DND-41 (cell line): ENCODE measurements at regions not wholly inside any gene's neighbourhood (a gene's known extent, or its start where the extent isn't known, plus 50 kb on each side); places are given as distances from the start of the nearest gene placed in this dataset.

Experiments used
- ATAC-seq: fragments of 200-7000 bp; cut with Tn5 transposase; 3 replicates; pipeline ENCODE4 v1.9.1; 2021; ENCODE audit warnings: low read depth; ENCODE audit not compliant: insufficient read depth
- DNase-seq: peaks from one replicate; pipeline ENCODE4 v3.0.0-alpha.2; 2020
- H2AFZ ChIP-seq: 2 replicates; pipeline ENCODE4 v1.6.0; 2012; ENCODE audit warnings: low read depth, low read length
- H3K27ac ChIP-seq: 2 replicates; pipeline ENCODE4 v1.5.1; 2012; ENCODE audit warnings: low read length, inconsistent platforms
- H3K27me3 ChIP-seq: fragments of 200-600 bp; sonication (generic); 2 replicates; pipeline ENCODE4 v1.6.0; 2012; ENCODE audit warnings: low read length, mild to moderate bottlenecking, inconsistent platforms; ENCODE audit not compliant: insufficient read depth, poor library complexity
- H3K36me3 ChIP-seq: 2 replicates; pipeline ENCODE4 v1.5.1; 2012; ENCODE audit warnings: low read length, inconsistent platforms; ENCODE audit not compliant: insufficient read depth
- H3K4me1 ChIP-seq: 2 replicates; pipeline ENCODE4 v1.5.1; 2012; ENCODE audit warnings: mild to moderate bottlenecking, low read length; ENCODE audit not compliant: insufficient read depth
- H3K4me2 ChIP-seq: 2 replicates; pipeline ENCODE4 v1.6.0; 2012; ENCODE audit warnings: mild to moderate bottlenecking, moderate library complexity, low read length, inconsistent platforms; ENCODE audit not compliant: insufficient read depth
- H3K4me3 ChIP-seq, 2 experiments: fragments of 200-600 bp in 1 of 2; shearing (Covaris generic) in 1 of 2; 2 replicates each; pipeline ENCODE4 v1.5.1; 2012 to 2016; ENCODE audit warnings: inconsistent platforms in 2 of 2, low read length in 2 of 2, mild to moderate bottlenecking in 2 of 2, low read depth in 1 of 2, moderate library complexity in 1 of 2
- H3K79me2 ChIP-seq: 2 replicates; pipeline ENCODE4 v1.6.0; 2012; ENCODE audit warnings: low read length, inconsistent platforms; ENCODE audit not compliant: insufficient read depth
- H3K9ac ChIP-seq: 2 replicates; pipeline ENCODE4 v1.6.0; 2012; ENCODE audit warnings: low read depth, mild to moderate bottlenecking, inconsistent platforms, low read length, moderate library complexity
- H3K9me3 ChIP-seq: 2 replicates; pipeline ENCODE4 v1.5.1; 2012; ENCODE audit warnings: low read length, moderate library complexity, mild to moderate bottlenecking, inconsistent platforms; ENCODE audit not compliant: insufficient read depth, severe bottlenecking
- H4K20me1 ChIP-seq: 2 replicates; pipeline ENCODE4 v1.6.0; 2012; ENCODE audit warnings: low read length; ENCODE audit not compliant: insufficient read depth
- EZH2 ChIP-seq: IDR thresholded peaks from 3 replicates; pipeline ENCODE4 v1.6.1; 2012; ENCODE audit warnings: borderline replicate concordance, low read depth, mild to moderate bottlenecking, moderate library complexity, low read length, inconsistent platforms; ENCODE audit not compliant: severe bottlenecking
- TF ChIP-seq, protein P1 (sequence below): IDR thresholded peaks from 2 replicates; pipeline ENCODE4 v1.5.1; 2012; ENCODE audit warnings: borderline replicate concordance, low read length, moderate library complexity, mild to moderate bottlenecking; ENCODE audit not compliant: poor library complexity, severe bottlenecking; ENCODE audit errors: extremely low read depth

GRCh38 chr17:14454746-14455145 is 153.9 kb downstream of the HS3ST3B1 start:
- DNase-seq (no peak), ATAC-seq (no peak)
- Histone ChIP-seq H3K4me3 (no peak overlapping the region), H2AFZ (no peak overlapping the region), H3K4me1 (peaks cover 47% of the 10 kb centered on the region), H3K4me2 (no peak overlapping the region), H3K36me3 (no peaks in the 10 kb centered on the region), H3K79me2 (no peaks in the 10 kb centered on the region), H3K9me3 (no peaks in the 10 kb centered on the region), H3K27me3 (no peaks in the 10 kb centered on the region), H4K20me1 (no peaks in the 10 kb centered on the region), H3K27ac (no peak overlapping the region), H3K9ac (no peak overlapping the region)
- no peak for TF ChIP-seq EZH2
- TF ChIP-seq, protein P1, sequence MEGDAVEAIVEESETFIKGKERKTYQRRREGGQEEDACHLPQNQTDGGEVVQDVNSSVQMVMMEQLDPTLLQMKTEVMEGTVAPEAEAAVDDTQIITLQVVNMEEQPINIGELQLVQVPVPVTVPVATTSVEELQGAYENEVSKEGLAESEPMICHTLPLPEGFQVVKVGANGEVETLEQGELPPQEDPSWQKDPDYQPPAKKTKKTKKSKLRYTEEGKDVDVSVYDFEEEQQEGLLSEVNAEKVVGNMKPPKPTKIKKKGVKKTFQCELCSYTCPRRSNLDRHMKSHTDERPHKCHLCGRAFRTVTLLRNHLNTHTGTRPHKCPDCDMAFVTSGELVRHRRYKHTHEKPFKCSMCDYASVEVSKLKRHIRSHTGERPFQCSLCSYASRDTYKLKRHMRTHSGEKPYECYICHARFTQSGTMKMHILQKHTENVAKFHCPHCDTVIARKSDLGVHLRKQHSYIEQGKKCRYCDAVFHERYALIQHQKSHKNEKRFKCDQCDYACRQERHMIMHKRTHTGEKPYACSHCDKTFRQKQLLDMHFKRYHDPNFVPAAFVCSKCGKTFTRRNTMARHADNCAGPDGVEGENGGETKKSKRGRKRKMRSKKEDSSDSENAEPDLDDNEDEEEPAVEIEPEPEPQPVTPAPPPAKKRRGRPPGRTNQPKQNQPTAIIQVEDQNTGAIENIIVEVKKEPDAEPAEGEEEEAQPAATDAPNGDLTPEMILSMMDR: no peak

GRCh38 chr17:14452856-14453255 is 152.0 kb downstream of the HS3ST3B1 start:
- no peak overlapping the region for H3K4me3 ChIP-seq
- peaks cover 28% of the 10 kb centered on the region for H3K4me1 ChIP-seq
- no peaks in the 10 kb centered on the region for H4K20me1 ChIP-seq
- no peak for ATAC-seq
- no peak for TF ChIP-seq EZH2
- TF ChIP-seq, protein P1: no peak
- no peak overlapping the region for H3K9ac ChIP-seq
- H3K4me2 ChIP-seq: no peak overlapping the region
- H3K79me2 ChIP-seq: no peaks in the 10 kb centered on the region
- no peak overlapping the region for H2AFZ ChIP-seq
- no peak overlapping the region for H3K27ac ChIP-seq
- no peaks in the 10 kb centered on the region for H3K27me3 ChIP-seq
- H3K36me3 ChIP-seq: no peaks in the 10 kb centered on the region
- no peaks in the 10 kb centered on the region for H3K9me3 ChIP-seq
- DNase-seq: no peak

- Histone ChIP-seq H3K4me1 (peaks cover 22% of the 10 kb centered on the region), H3K9me3 (no peaks in the 10 kb centered on the region), H3K9ac (no peak overlapping the region), H3K36me3 (no peaks in the 10 kb centered on the region), H3K27me3 (no peaks in the 10 kb centered on the region), H4K20me1 (no peaks in the 10 kb centered on the region), H2AFZ (no peak overlapping the region), H3K27ac (no peak overlapping the region), H3K79me2 (no peaks in the 10 kb centered on the region), H3K4me3 (no peak overlapping the region), H3K4me2 (no peak overlapping the region)
- ATAC-seq (no peak), DNase-seq (no peak)
- no peak for TF ChIP-seq EZH2
- TF ChIP-seq, protein P1: no peak
Measured at GRCh38 chr17:14451729-14452191, 150.9 kb downstream of the HS3ST3B1 start.

GRCh38 chr17:14448818-14449217 is 147.9 kb downstream of the HS3ST3B1 start:
- no peak overlapping the region for H2AFZ ChIP-seq
- H4K20me1 ChIP-seq: no peaks in the 10 kb centered on the region
- TF ChIP-seq, protein P1: no peak
- TF ChIP-seq EZH2: no peak
- H3K4me3 ChIP-seq: no peak overlapping the region
- H3K9me3 ChIP-seq: no peaks in the 10 kb centered on the region
- H3K4me1 ChIP-seq: peaks cover 11% of the 10 kb centered on the region
- DNase-seq (no peak), ATAC-seq (no peak)
- H3K36me3 ChIP-seq: no peaks in the 10 kb centered on the region
- H3K79me2 ChIP-seq: no peaks in the 10 kb centered on the region
- H3K9ac ChIP-seq: no peak overlapping the region
- no peaks in the 10 kb centered on the region for H3K27me3 ChIP-seq
- no peak overlapping the region for H3K27ac ChIP-seq
- H3K4me2 ChIP-seq: no peak overlapping the region
